ENCODE measurements at regions not wholly inside any gene's neighbourhood (a gene's known extent, or its start where the extent isn't known, plus 50 kb on each side); places are given as distances from the start of the nearest gene placed in this dataset.

DNA sequence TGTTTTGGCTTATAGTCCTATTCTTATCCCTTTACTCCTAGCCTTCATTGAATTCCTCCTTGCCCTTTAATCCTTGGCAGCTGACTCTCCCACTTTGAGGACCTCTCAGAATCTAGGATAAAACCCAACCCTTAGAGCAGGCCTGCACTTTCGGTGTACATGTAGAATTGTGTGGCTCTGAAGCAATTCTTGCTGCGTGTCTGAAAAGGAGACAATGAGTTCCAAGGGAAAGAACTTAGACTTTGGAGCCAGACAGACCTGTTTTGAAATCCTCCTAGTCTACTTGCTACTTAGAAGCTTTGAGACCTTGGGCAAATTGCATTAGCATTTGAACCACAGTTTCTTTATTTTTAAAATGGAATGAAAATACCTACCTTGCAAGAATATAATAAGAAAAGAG lies 175.2 kb downstream of the BEND2 start:
- intact Hi-C loops (cut with micrococcal nuclease; ENCODE audit: unreplicated experiment): no loop called here
- no peaks in the 10 kb centered on the region for H4K20me1 ChIP-seq (ENCODE audit: insufficient read depth, low read length)
- H3K9me3 ChIP-seq (ENCODE audit: low read length): no peaks in the 10 kb centered on the region
- no peak overlapping the region for H3K4me2 ChIP-seq (ENCODE audit: low read length)
- no peaks in the 10 kb centered on the region for H3K9me2 ChIP-seq (ENCODE audit: insufficient read depth, low read length)
- no peak overlapping the region for H2AFZ ChIP-seq (ENCODE audit: low read length)
- TF ChIP-seq EZH2phosphoT487 (IDR thresholded peaks at IDR 0.05; ENCODE audit: borderline replicate concordance, low read depth, low read length): no peak
- TF ChIP-seq, protein P1, sequence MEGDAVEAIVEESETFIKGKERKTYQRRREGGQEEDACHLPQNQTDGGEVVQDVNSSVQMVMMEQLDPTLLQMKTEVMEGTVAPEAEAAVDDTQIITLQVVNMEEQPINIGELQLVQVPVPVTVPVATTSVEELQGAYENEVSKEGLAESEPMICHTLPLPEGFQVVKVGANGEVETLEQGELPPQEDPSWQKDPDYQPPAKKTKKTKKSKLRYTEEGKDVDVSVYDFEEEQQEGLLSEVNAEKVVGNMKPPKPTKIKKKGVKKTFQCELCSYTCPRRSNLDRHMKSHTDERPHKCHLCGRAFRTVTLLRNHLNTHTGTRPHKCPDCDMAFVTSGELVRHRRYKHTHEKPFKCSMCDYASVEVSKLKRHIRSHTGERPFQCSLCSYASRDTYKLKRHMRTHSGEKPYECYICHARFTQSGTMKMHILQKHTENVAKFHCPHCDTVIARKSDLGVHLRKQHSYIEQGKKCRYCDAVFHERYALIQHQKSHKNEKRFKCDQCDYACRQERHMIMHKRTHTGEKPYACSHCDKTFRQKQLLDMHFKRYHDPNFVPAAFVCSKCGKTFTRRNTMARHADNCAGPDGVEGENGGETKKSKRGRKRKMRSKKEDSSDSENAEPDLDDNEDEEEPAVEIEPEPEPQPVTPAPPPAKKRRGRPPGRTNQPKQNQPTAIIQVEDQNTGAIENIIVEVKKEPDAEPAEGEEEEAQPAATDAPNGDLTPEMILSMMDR (conservative IDR thresholded peaks at IDR 0.05; ENCODE audit: low read length): no peak
- DNase-seq (ENCODE audit: low spot score): no peak
- no peak overlapping the region for H3K27ac ChIP-seq (ENCODE audit: low read depth, low read length, poor library complexity, severe bottlenecking)
- no peaks in the 10 kb centered on the region for H3K36me3 ChIP-seq (ENCODE audit: insufficient read depth, low read length)
- no TSS peak for BruUV-seq (replicated peaks)
- no peak overlapping the region for H3K4me3 ChIP-seq (ENCODE audit: low read depth, low read length, poor library complexity, severe bottlenecking)
- CTCF ChIA-PET (ENCODE audit: unreplicated experiment): no interaction called here
- no peaks in the 10 kb centered on the region for H3K79me2 ChIP-seq (ENCODE audit: insufficient read depth, low read depth, low read length)
- no peaks in the 10 kb centered on the region for H3K4me1 ChIP-seq (ENCODE audit: insufficient read depth, low read length, poor library complexity, severe bottlenecking)
- POLR2A ChIA-PET: no interaction called here

GRCh38 chrX:18042776-18043175 lies 177.9 kb downstream of the BEND2 start:
- Histone ChIP-seq H3K27ac (ENCODE audit: low read depth, low read length, poor library complexity, severe bottlenecking) (no peak overlapping the region), H2AFZ (ENCODE audit: low read length) (no peak overlapping the region), H3K36me3 (ENCODE audit: insufficient read depth, low read length) (no peaks in the 10 kb centered on the region), H3K9me3 (ENCODE audit: low read length) (no peaks in the 10 kb centered on the region), H3K9me2 (ENCODE audit: insufficient read depth, low read length) (no peaks in the 10 kb centered on the region), H3K4me3 (ENCODE audit: low read depth, low read length, poor library complexity, severe bottlenecking) (no peak overlapping the region), H4K20me1 (ENCODE audit: insufficient read depth, low read length) (no peaks in the 10 kb centered on the region), H3K4me2 (ENCODE audit: low read length) (no peak overlapping the region), H3K79me2 (ENCODE audit: insufficient read depth, low read depth, low read length) (no peaks in the 10 kb centered on the region), H3K4me1 (ENCODE audit: insufficient read depth, low read length, poor library complexity, severe bottlenecking) (no peaks in the 10 kb centered on the region)
- TF ChIP-seq, protein P1 (conservative IDR thresholded peaks at IDR 0.05; ENCODE audit: low read length): no peak
- TF ChIP-seq EZH2phosphoT487 (IDR thresholded peaks at IDR 0.05; ENCODE audit: borderline replicate concordance, low read depth, low read length): no peak
- no TSS peak for BruUV-seq (replicated peaks)
- ChIA-PET POLR2A (no interaction called here), CTCF (ENCODE audit: unreplicated experiment) (no interaction called here)
- intact Hi-C loops (cut with micrococcal nuclease; ENCODE audit: unreplicated experiment): no loop called here
- no peak for DNase-seq (ENCODE audit: low spot score)

DNA sequence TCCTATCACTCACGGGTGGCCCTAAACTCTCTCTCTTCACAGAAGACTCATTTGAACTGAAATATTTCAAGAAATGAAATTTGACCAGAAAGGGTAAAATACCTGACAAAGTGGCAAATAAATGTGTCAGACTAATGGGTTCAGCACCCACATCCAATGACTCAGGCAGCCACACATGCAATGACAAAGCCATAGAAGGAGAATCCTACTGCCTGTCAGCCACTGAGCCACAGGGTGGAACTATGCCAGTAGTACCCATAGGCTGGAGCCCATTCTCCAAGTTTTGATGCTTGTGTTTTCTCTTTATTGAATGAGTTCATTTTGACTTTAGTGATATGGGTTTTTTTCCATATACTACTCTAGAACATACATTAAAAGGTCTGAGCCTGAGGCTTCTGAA lies 179.0 kb downstream of the BEND2 start:
- no peaks in the 10 kb centered on the region for H3K79me2 ChIP-seq (ENCODE audit: insufficient read depth, low read depth, low read length)
- intact Hi-C loops (cut with micrococcal nuclease; ENCODE audit: unreplicated experiment): no loop called here
- no peak for DNase-seq (ENCODE audit: low spot score)
- H3K27ac ChIP-seq (ENCODE audit: low read depth, low read length, poor library complexity, severe bottlenecking): no peak overlapping the region
- H2AFZ ChIP-seq (ENCODE audit: low read length): no peak overlapping the region
- no TSS peak for BruUV-seq (replicated peaks)
- no peak overlapping the region for H3K4me3 ChIP-seq (ENCODE audit: low read depth, low read length, poor library complexity, severe bottlenecking)
- H3K4me2 ChIP-seq (ENCODE audit: low read length): no peak overlapping the region
- no peaks in the 10 kb centered on the region for H3K4me1 ChIP-seq (ENCODE audit: insufficient read depth, low read length, poor library complexity, severe bottlenecking)
- POLR2A ChIA-PET: no interaction called here
- H3K36me3 ChIP-seq (ENCODE audit: insufficient read depth, low read length): no peaks in the 10 kb centered on the region
- no peaks in the 10 kb centered on the region for H3K9me3 ChIP-seq (ENCODE audit: low read length)
- no peaks in the 10 kb centered on the region for H4K20me1 ChIP-seq (ENCODE audit: insufficient read depth, low read length)
- TF ChIP-seq EZH2phosphoT487 (IDR thresholded peaks at IDR 0.05; ENCODE audit: borderline replicate concordance, low read depth, low read length): no peak
- TF ChIP-seq, protein P1 (conservative IDR thresholded peaks at IDR 0.05; ENCODE audit: low read length): no peak
- H3K9me2 ChIP-seq (ENCODE audit: insufficient read depth, low read length): no peaks in the 10 kb centered on the region
- CTCF ChIA-PET (ENCODE audit: unreplicated experiment): no interaction called here

All from OCI-LY7 (cell line).